HCEC 1CT (cell line): ENCODE measurements at regions not wholly inside any gene's neighbourhood (a gene's known extent, or its start where the extent isn't known, plus 50 kb on each side); places are given as distances from the start of the nearest gene placed in this dataset.
"Not testable (repeated sequence)": the region's sequence is repeated elsewhere in the genome, so short reads cannot be mapped to it uniquely, and the experiment has no call there.

Experiments
- DNase-seq: peaks from one replicate; pipeline ENCODE4 v3.0.0-alpha.2; 2017

DNA sequence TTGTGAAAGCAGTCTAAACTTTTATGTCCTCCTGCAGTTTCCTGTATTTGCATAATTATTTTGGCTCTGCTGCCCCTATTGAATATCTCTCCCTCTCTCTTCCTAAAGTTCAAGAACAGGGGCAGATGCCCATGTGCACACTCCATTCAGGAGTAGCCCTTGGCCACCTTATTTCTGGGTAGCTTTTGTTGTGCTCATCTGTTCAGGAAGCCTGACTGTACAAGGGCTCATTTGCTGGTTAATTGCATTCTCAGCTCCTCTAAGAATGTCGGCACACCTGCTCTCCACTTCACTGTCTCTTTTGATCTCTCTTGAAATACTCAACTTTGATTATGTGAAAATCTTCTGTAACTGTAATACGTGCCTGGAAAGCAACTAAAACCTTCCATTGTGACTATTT is 1378.8 kb upstream of the CDH8 start:
- DNase-seq, result no peak

DNA sequence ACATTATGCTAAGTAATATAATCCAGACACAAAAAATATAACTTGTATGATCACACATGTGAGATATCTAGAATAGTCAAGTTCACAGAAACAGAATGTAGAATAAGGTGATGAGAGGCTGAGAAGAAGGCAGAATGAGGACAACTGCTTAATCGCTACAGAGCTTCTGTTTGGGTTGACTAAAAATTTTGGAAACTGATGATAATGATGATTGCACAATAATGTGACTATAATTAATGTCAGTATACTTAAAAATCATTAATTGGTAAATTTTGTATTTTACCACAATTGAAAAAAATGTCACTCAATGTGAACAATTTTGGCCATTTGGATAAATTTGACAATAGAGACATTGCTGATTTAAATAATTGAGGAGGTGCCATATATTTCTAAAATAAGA is 1374.4 kb upstream of the CDH8 start:
- no peak for DNase-seq

DNA sequence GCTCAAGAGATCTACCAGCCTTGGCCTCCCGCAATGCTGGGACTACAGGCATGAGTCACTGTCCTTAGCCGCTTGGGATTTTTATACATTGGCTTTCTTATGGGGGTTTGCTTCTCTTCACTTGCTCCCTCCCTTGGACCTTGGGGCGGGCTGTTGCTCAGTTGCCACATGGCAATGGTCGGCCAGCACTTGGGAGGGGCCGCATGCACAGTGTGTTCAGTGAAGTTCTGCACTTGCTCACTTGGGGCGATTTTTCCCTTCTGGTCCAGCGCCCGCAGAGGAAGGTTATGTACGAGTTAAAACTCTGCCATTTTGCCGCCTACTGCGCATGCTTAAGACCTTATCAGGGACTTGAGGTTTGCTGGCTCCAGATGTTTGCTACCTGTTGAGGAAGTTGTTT is 1367.6 kb upstream of the CDH8 start:
- no peak for DNase-seq

DNA sequence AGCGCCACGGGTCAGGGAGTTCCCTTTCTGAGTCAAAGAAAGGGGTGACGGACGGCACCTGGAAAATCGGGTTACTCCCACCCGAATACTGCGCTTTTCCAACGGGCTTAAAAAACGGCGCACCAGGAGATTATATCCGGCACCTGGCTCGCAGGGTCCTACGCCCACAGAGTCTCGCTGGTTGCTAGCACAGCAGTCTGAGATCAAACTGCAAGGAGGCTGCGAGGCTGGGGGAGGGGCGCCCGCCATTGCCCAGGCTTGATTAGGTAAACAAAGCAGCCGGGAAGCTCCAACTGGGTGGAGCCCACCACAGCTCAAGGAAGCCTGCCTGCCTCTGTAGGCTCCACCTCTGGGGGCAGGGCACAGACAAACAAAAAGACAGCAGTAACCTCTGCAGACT is 1352.0 kb upstream of the CDH8 start:
- DNase-seq, result not testable (repeated sequence)

DNA sequence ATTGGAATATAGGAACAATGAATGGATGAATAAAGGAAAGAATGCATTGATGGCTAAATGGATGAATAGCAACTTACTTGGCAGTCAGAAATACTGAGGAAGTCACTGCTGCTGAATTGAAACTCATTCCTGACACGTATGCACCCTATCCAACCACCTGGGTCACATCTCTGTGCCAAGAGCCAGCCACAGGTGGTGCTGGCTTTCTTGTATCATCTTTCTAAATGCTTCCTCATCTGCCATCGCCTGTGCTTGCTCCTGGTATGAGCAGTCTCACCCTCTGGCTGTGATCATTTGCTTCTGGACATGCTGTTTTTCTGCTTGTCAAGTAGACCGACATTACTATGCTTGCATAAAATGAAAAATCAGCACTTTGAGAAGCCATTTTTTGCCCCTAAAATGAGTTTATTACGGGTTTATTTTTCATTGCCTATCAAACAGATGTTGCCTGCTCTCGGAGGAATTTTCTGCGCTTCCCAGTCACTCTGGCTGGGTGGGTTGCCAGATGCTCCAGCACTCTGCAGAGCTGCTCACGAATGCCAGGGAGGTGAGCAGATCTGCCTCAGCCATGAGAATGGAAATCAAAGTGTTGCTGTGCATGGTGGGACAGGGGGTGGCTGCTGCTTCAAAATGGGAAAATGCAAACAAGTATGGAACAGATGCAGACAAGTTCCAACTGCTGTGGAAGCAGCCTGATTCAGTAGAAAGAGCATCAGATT is 1349.6 kb upstream of the CDH8 start:
- DNase-seq, result no peak

DNA sequence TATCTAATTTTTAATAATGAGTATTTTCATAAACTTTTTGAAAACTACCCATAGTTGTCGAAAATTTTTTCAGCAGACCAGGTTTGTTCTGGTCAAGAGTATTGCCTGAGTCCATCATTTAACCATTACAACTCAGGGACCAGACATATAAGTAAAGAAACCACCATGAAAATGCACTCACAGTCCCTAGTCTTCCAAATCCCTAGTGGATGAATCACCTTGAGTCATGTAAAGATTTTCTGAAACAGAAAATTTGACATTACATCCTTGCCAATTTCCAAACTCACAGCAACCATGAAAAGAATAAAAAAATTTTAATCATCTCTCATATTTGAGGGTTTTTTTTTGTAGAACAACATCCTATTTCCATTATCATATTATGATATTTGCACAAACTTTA is 1337.5 kb upstream of the CDH8 start:
- no peak for DNase-seq

DNA sequence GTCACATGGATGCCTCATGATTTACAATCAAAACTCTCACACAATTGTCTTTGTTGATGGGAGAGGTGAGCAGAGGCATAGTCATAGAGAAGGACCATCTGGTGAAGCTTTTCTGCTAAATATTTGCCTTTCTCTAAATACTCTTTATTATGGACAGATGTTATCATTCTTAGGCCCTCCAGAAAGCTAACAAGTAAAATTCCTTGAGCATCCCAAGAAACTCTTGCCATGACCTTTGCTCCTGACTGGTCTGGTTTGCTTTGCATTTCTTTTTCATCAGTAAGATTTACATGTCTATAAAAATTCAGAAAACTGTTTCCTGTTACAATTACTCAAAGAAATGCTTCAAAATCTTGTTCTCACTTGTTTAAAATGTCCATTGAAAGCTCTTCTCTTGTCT is 1336.6 kb upstream of the CDH8 start:
- no peak for DNase-seq

DNA sequence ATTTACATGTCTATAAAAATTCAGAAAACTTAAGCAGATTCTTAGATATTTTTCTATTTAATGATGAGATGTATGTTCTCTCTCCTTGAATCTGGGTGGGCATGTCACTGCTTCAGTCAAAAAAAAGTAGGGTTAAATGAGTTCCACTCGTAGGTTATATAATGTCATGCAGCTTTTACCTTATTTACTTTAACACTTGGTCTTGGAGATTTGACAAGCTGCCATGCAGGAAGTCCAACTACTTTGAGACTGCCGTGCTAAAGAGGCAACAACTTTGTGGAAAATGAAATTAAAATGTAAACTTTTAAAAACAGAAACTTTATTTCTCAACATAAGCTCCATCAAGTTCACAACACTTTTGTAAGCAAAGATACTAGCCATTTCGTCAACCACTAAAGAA is 1336.0 kb upstream of the CDH8 start:
- no peak for DNase-seq

DNA sequence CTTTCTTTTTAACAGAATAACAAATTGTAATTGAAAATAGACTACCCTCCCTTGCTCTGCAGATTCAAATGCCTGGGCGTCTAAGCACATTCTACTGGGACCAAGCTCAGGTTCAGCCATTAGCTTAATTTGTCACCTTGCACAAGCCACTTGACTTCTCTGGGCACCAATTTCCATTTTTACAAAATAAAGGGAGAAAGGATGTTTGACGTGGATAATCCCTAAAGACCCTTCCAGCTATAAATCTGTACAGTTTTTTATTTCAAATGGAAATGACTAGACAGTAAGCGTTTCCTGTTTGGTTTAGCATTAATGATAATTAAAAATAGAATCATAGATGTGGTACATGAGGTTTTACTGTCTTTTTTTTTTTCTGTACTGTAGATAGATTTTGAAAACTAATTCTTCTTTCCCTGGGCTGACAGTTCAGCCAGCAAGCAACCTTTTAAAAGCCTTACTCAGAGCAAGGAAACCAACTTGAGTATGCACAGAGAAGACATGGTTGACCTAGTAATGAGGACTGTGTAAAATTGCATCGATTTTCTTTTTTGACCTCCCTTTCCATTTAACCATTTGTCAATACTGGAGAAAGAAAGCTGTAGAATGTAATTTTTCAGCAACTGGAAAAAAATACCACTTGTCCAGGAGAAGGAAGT is 1329.5 kb upstream of the CDH8 start:
- DNase-seq, result no peak

DNA sequence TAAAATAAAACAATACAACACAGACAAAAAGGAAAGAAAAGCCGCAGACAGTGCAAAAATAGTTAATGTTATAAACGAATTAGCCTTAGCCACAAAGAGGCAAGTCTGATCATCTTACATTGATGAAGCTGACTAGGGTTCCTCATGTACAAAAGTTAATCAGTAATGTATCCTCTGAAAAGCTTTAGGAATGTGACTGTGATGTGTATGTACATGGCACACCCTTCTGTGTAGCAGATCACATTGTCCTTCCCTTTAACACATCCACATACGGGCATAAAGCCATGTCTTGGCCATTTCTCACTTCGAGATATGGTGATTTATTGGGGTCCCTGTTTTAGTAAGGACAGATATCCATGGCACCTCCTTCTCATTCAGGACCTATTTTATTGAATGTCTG is 1327.5 kb upstream of the CDH8 start:
- no peak for DNase-seq

DNA sequence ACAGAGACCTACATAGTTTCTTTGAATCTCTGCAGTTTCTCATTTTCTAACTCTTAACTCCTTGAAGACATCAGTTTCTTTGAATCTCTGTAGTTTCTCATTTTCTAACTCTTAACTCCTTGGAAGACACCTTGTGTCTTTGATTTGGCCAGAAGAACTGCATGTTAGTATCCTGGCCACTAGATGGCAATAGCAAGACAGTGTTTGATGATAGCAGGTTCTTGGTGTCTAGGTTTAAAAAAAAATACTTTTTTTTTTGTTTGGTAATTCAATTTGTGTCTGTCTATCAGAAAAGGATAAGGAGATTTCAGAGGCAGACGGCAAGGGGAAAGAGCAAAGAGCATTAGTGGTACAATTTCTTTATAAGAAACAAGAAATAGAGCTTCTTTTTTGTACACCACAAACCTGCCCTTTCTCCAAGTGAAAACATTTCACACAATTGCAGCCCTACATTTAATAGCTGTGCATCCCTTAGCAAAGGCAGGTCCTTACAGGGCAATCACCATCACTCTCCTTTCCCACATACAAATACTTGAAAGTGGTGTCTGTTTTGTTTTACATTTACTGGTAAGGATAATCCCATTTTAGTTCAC is 1324.9 kb upstream of the CDH8 start:
- peak; percentile 31 for DNase-seq

DNA sequence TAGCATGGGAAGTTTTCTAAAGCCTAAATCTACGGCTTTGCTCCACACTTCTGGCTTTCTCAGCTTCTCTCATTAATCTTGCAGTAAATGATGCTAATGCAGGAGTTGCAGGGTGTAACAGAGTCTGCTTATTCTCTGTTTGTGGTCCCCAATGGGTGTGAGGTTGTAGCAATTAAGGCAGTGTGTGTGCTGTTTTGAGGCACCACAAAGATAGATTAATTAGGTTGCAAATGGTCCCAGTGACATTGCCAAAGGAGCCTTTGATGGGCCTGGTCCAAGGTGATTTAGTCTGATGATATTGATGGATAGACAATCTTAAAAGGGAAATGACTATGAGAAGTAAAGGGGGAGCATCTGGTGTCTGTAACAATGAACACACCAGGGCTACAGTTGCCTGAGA is 1313.7 kb upstream of the CDH8 start:
- no peak for DNase-seq

DNA sequence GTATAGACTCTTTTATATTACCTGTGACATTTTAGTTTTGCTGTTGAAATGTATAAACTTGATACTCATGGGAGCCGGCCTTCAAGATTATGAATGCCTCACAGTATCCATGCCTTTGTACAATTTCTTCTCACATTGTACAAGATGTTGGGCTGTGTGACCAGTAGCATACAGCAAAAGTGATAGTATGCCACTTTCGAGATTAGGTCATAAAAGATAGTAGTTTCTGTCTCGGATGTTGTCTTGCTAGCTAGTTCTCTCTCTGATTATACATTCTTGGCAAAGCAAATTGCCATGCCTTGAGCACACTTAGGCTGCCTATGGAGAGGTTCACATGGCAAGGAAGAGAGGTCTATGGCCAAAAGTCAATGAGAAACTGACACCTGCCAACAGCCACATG is 1309.8 kb upstream of the CDH8 start:
- DNase-seq, result no peak

DNA sequence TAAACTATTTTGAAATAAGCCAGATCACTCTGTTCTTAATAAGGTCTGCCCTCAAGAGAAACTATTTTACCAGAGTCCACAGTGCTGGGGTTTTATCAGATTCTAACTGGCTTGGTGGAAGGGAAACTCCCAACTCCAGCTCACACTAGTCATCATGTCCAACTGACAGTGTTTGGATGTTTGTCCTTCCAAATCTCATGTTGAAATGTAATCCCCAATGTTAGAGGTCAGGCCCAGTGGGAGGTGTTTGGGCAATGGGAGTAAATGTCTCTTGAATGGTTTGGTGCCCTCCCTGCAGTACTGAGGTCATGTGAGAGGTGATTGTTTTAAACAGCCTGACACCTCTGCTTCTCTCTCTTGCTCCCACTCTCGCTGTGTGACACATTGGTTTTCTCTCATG is 1301.0 kb upstream of the CDH8 start:
- no peak for DNase-seq

DNA sequence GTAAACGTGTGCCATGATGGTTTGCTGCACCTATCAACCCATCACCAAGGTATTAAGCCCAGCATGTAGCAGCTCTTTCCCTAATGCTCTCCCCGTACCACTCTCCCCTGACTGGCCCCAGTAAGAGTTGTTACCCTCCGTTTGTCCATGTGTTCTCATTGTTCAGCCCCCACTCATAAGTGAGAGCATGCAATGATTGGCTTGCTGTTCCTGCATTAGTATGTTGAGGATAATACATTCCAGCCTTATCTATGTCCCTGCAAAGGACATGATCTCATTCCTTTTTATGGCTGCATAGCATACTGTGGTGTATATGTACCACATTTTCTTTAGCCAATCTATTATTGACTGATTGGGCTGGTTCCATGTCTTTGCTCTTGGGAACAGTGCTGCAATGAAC is 1294.9 kb upstream of the CDH8 start:
- no peak for DNase-seq

DNA sequence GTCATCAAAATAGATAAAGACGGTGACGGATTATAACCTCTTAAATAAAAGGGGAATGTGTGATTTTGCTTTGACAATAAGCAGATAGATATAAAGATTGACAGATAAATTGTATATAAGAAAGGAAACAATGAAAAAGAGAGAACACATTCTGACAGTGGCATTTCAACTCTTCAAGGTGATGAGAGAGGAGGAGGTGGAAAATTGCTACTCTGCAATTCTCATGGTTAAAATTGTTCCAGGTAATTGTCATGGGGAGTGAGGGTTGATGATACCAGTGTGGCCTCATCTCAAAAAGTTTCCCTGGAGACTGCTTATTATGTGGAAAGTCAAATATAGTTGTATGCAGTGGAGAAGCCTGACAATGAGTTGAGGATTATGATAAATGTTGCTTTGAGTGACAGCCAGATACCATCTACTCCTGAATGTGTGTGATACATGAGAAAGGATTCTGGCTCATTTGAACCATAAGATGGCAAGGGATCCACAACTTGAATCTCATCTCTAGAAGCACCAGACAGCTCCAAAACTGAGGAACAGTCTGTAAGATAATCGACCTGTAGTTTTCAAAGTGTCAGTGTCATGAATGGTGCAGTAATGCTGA is 1290.6 kb upstream of the CDH8 start:
- no peak for DNase-seq

DNA sequence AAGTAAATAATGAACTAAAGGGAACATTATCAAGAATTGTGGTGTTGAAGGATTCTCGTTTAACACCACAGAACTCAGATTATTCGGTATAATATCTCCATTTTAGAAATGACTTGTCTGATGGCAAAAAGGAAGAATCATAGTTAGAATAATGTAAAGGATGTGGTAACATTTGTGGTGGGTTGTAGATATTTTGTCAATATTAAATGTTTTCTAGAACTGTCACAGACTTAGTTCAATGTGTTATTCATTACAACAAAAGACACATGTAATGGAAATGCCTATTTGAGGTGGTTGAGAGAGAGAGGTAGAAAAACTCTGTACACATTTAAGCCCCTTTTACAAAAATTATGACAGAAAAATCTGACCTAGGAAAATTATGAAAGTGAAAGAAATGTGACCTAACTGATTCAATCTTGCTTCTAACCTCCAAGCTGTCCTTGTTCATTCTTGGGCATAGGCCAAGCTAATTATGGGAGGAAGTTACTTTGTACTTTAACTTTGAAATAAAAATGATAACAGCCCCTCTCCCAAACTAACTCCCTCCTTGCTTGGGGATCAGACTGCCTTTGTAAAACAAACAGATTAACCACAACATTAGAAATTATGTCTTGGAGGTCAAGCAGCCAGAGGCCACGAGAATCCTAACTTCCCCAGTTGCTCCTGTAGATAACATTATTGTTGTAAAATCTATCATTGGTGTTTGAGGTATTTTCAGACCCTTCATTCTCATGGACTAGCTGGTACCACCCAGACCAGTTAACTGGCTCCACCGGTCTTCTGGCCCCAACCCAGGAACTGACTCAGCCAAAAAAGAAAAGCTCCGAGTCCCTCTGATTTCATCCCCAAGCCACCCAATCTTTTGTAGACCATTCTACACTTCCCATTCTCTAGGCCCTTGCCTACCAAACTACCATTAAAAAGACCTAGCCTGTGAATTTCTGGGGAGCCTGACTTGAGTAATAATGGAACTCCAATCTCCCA is 1287.8 kb upstream of the CDH8 start:
- DNase-seq, result no peak

DNA sequence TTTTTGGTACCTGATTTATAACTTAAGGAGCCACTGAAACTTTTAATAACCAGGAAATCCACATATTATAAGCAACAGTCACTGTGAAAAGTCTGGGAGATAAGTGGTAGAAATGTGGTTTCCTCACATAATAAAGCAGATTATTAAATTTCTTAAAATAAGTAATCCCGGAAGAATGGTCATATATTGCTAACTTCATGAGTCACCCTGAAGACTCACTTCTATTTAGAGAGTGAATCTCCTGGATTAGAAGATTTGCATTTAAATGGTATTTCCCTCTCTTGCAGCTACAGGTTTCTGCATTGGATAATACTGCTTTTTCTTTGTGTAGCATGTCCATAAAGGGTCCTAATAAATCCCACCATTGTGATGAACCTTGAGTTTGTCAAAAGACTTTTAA is 1286.8 kb upstream of the CDH8 start:
- no peak for DNase-seq

DNA sequence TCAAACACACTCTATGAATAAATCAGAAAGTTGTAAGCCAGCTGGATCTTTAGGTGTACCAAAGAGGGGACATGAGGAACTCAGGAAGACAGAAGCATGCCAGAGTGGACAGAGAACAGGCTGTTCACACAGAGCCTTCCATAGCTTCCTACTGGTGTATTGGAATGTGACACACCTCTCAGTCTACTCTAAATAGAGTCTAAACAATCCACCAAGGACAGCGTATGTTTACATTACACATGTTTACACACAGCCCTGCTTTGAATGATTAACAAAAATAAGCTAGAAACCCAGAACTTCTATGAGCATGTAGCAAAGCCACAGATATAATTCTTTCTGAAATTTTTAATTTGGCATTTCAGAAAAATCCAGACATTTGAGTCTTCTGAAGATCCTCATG is 1279.0 kb upstream of the CDH8 start:
- DNase-seq, result no peak

DNA sequence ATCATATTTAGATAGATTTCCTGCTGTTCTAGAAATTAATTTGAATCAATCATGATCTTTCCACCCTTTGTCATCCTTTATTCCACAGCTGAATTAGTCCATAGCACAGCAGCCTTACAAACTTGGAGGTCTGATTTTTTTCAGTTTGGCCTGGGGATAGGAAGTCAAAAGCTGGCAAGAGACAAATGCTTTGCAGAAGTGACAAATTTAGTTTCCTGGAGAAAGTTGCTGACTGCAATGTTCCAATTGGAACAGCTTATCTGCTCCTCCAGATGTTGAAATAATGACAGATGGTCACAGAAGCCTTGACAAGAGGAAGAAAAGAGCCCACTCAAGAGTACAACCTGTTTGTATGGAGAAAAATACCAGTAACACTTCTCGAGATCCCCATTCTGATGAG is 1276.1 kb upstream of the CDH8 start:
- DNase-seq, result no peak

DNA sequence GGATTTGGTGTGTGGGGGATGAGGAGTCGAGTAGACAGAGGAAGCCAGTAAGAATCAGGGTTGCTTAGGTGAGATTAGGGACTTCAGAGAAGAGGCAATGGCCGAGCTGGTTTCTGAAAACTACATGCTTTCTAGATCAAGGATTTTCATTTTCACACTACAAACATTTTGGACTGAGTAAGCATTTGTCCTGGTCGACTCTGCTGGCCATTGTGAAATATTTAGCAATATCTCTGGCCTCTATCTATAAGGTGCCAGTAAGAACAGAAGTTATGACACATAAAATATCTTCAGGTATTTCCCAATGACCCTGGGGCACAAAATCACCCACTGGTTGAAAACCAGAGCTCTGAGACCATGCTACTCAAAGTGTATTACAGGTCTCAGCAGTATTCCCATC is 1275.1 kb upstream of the CDH8 start:
- DNase-seq, result no peak

DNA sequence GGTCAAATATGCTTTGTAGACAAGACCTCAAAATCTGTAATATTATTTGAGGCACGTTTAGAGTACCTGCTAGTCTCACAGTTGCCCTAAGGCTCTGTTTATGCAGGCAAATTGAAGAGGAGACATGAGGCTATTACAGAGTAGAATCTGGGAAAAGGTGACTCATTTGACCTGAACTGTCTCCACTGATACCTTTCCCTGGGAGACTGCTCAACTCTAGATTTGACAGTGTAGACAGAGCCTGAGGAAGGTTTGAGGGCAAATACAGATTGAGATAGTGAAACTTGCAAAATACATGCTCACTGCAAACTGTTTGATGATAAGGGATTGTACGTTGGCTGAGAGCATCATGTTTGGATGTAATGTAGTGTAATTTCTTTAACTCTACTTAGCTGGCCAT is 1266.6 kb upstream of the CDH8 start:
- DNase-seq, result no peak

DNA sequence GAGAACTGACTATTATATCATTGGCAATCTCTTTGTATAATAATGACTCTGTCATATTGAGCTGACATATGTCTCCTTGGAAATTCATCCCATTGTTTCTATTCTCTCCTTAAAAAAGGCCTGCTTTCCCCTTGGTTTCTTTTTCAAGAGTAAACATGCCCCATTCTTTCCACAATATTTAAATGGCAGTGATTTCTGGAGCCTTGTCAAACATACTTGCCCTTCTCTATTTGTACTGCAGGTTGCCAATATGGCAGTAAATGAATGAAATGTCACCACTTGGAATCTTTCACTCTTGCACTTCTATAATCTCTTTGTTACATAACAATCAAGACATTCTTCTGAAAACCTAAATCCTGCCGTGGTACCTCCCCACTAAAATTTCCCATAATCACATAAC is 1265.1 kb upstream of the CDH8 start:
- no peak for DNase-seq
